AG04450 (cell line): ENCODE measurements at regions not wholly inside any gene's neighbourhood (a gene's known extent, or its start where the extent isn't known, plus 50 kb on each side); places are given as distances from the start of the nearest gene placed in this dataset.

ENCODE experiments used
- CTCF ChIA-PET: fragments of 300-600, 350-600 bp; formaldehyde crosslinking; extraction: SDS; loops from one replicate; lab custom pipeline; 2022; ENCODE audit warnings: antibody characterized with exemption, inconsistent platforms; lab: Charles Lee
- POLR2A ChIA-PET: fragments of 350-600 bp; formaldehyde crosslinking; extraction: SDS; loops from one replicate; lab custom pipeline; 2021; ENCODE audit warnings: antibody characterized with exemption, inconsistent platforms; lab: Yijun Ruan, JAX
- DNase-seq: peaks from one replicate; pipeline ENCODE4 v3.0.0-alpha.2; 2011; ENCODE audit warnings: low read depth, low spot score
- H3K27ac ChIP-seq: one replicate; pipeline ENCODE4 v1.5.1; 2012; ENCODE audit warnings: low read depth, low read length, control low read depth
- H3K27me3 ChIP-seq: one replicate; pipeline ENCODE4 v1.6.0; 2012; ENCODE audit warnings: low read length; ENCODE audit not compliant: control insufficient read depth, insufficient read depth
- H3K4me3 ChIP-seq: 2 replicates; pipeline ENCODE4 v1.5.1; 2011; ENCODE audit warnings: mild to moderate bottlenecking, low read depth, low read length, control low read depth
- H3K9me3 ChIP-seq: 2 replicates; pipeline ENCODE4 v1.5.1; 2012; ENCODE audit warnings: low read length; ENCODE audit not compliant: control insufficient read depth, insufficient read depth
- CTCF ChIP-seq: IDR thresholded peaks from 2 replicates; pipeline ENCODE4 v1.5.1; 2011; ENCODE audit warnings: low read depth, low read length, control low read depth, inconsistent platforms

- no peak for TF ChIP-seq CTCF
- Histone ChIP-seq H3K27me3 (no peaks in the 10 kb centered on the region), H3K27ac (no peak overlapping the region), H3K9me3 (no peaks in the 10 kb centered on the region), H3K4me3 (no peak overlapping the region)
- DNase-seq: no peak
- POLR2A ChIA-PET: no interaction called here
- CTCF ChIA-PET: no interaction called here
These were observed 1534.0 kb downstream of the PCDH7 start for GRCh38 chr4:32254216-32254615.

GRCh38 chr4:32258986-32259385 lies 1538.8 kb downstream of the PCDH7 start:
- no peaks in the 10 kb centered on the region for H3K9me3 ChIP-seq
- CTCF ChIA-PET: no interaction called here
- no peak overlapping the region for H3K27ac ChIP-seq
- no peaks in the 10 kb centered on the region for H3K27me3 ChIP-seq
- TF ChIP-seq CTCF: no peak
- DNase-seq: no peak
- H3K4me3 ChIP-seq: no peak overlapping the region
- POLR2A ChIA-PET: no interaction called here

GRCh38 chr4:32261196-32261595 lies 1541.0 kb downstream of the PCDH7 start:
- no peak for DNase-seq
- Histone ChIP-seq H3K4me3 (no peak overlapping the region), H3K9me3 (no peaks in the 10 kb centered on the region), H3K27ac (no peak overlapping the region), H3K27me3 (no peaks in the 10 kb centered on the region)
- ChIA-PET POLR2A (no interaction called here), CTCF (no interaction called here)
- no peak for TF ChIP-seq CTCF

GRCh38 chr4:32268863-32269262 lies 1548.7 kb downstream of the PCDH7 start:
- H3K27me3 ChIP-seq: no peaks in the 10 kb centered on the region
- no peak overlapping the region for H3K4me3 ChIP-seq
- no peak; the same call in 1 of the 2 replicates for TF ChIP-seq CTCF
- ChIA-PET POLR2A (no interaction called here), CTCF (no interaction called here)
- H3K9me3 ChIP-seq: peaks cover 3% of the 10 kb centered on the region; the same call in 1 of the 2 replicates
- DNase-seq: no peak
- no peak overlapping the region for H3K27ac ChIP-seq

- CTCF ChIA-PET: no interaction called here
- H3K9me3 ChIP-seq: peaks cover 3% of the 10 kb centered on the region; the same call in 1 of the 2 replicates
- no peaks in the 10 kb centered on the region for H3K27me3 ChIP-seq
- H3K4me3 ChIP-seq: no peak overlapping the region
- no peak for TF ChIP-seq CTCF
- H3K27ac ChIP-seq: no peak overlapping the region
- POLR2A ChIA-PET: no interaction called here
- DNase-seq: no peak
These were observed 1569.9 kb downstream of the PCDH7 start for GRCh38 chr4:32290102-32290501.
